ENCODE measurements at regions not wholly inside any gene's neighbourhood (a gene's known extent, or its start where the extent isn't known, plus 50 kb on each side); places are given as distances from the start of the nearest gene placed in this dataset.

DNA sequence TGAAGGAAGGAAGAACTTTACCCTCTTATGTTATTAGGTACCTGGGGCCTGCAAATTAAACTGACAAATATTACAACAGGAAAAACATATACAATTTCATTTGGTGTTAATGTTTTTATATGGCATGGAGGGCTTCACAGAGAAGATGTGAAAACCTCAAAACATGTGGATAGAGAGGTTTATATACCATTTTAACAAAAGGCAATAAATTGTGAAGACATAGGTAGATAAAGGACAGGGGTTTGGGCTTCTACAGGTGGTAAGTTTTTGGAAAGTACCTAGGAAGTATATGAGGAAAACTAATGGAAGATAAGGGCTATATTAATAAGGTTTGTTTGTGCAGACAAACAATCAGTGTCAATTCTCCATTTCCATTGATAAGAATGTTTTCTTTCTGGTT, 95.1 kb upstream of the ATF7IP start:
- TF ChIP-seq, protein P1, sequence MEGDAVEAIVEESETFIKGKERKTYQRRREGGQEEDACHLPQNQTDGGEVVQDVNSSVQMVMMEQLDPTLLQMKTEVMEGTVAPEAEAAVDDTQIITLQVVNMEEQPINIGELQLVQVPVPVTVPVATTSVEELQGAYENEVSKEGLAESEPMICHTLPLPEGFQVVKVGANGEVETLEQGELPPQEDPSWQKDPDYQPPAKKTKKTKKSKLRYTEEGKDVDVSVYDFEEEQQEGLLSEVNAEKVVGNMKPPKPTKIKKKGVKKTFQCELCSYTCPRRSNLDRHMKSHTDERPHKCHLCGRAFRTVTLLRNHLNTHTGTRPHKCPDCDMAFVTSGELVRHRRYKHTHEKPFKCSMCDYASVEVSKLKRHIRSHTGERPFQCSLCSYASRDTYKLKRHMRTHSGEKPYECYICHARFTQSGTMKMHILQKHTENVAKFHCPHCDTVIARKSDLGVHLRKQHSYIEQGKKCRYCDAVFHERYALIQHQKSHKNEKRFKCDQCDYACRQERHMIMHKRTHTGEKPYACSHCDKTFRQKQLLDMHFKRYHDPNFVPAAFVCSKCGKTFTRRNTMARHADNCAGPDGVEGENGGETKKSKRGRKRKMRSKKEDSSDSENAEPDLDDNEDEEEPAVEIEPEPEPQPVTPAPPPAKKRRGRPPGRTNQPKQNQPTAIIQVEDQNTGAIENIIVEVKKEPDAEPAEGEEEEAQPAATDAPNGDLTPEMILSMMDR (optimal IDR thresholded peaks at IDR 0.05 in 1 of 3, IDR thresholded peaks at IDR 0.05 in 1 of 3, conservative IDR thresholded peaks at IDR 0.05 in 1 of 3; ENCODE audit: extremely low read depth in 1 of 3, insufficient read depth in 2 of 3, low read length in 3 of 3) = no peak
- no peak for TF ChIP-seq EZH2 (IDR thresholded peaks at IDR 0.05; ENCODE audit: low read length)
